PC-3 (cell line): ENCODE measurements at regions not wholly inside any gene's neighbourhood (a gene's known extent, or its start where the extent isn't known, plus 50 kb on each side); places are given as distances from the start of the nearest gene placed in this dataset.

Experiments used
- ATAC-seq: fragments of 200-7000 bp; cut with Tn5 transposase; 2 replicates; pipeline ENCODE4 v1.9.1; 2020; ENCODE audit warnings: mild to moderate bottlenecking, moderate library complexity
- BruUV-seq: library from RNA; stranded (reverse); fragments of 400-500 nt; replicated peaks from 2 replicates; lab custom pipeline; 2021; lab: Mats Ljungman, UMichigan
- CTCF ChIA-PET: fragments of 300-600 bp; sonication (Branson Sonifier 250); formaldehyde crosslinking; loops from one replicate; lab custom pipeline; 2022; ENCODE audit warnings: antibody characterized with exemption; lab: Charles Lee
- POLR2A ChIA-PET: fragments of 300-600 bp; sonication (Branson Sonifier 250); formaldehyde crosslinking; loops from one replicate; lab custom pipeline; 2022; ENCODE audit warnings: antibody characterized with exemption; ENCODE audit not compliant: unreplicated experiment; lab: Charles Lee
- DNase-seq: peaks from one replicate; pipeline ENCODE4 v3.0.0-alpha.2; 2015
- H2AFZ ChIP-seq: fragments of 300-600 bp; sonication (generic); 2 replicates; pipeline ENCODE4 v1.6.0; 2016; ENCODE audit warnings: antibody characterized with exemption, low read length
- H3F3A ChIP-seq: fragments of 300-600 bp; sonication (generic); one replicate; pipeline ENCODE4 v1.6.0; 2017; ENCODE audit warnings: antibody characterized with exemption, low read length, control low read depth, mild to moderate bottlenecking; ENCODE audit not compliant: unreplicated experiment
- H3K27ac ChIP-seq: fragments of 300-600 bp; sonication (generic); 2 replicates; pipeline ENCODE4 v1.5.1; 2016; ENCODE audit warnings: mild to moderate bottlenecking, low read length
- H3K27me3 ChIP-seq: fragments of 300-600 bp; sonication (generic); 2 replicates; pipeline ENCODE4 v1.6.1; 2016; ENCODE audit warnings: low read length, mixed read lengths
- H3K36me3 ChIP-seq: fragments of 300-600 bp; sonication (generic); 2 replicates; pipeline ENCODE4 v1.6.1; 2016; ENCODE audit warnings: low read depth, mixed run types, low read length, mixed read lengths
- H3K4me1 ChIP-seq: fragments of 300-600 bp; sonication (generic); 2 replicates; pipeline ENCODE4 v1.5.1; 2016; ENCODE audit warnings: low read length; ENCODE audit not compliant: insufficient read depth
- H3K4me2 ChIP-seq: fragments of 300-600 bp; sonication (generic); 2 replicates; pipeline ENCODE4 v1.6.0; 2016; ENCODE audit warnings: low read length
- H3K4me3 ChIP-seq: fragments of 300-600 bp; sonication (generic); 2 replicates; pipeline ENCODE4 v1.5.1; 2016; ENCODE audit warnings: mild to moderate bottlenecking, low read length, mixed read lengths
- H3K79me2 ChIP-seq: fragments of 300-600 bp; sonication (generic); 2 replicates; pipeline ENCODE4 v1.6.1; 2017; ENCODE audit warnings: low read length, mixed read lengths
- H3K9ac ChIP-seq: fragments of 300-600 bp; sonication (generic); 2 replicates; pipeline ENCODE4 v1.6.0; 2016; ENCODE audit warnings: mild to moderate bottlenecking, low read length
- H3K9me2 ChIP-seq: fragments of 300-600 bp; sonication (generic); replicated peaks from 2 replicates; pipeline ENCODE4 v1.6.1; 2016; ENCODE audit warnings: mixed run types, low read length, mixed read lengths
- H3K9me3 ChIP-seq: fragments of 300-600 bp; sonication (generic); 2 replicates; pipeline ENCODE4 v1.6.1; 2016; ENCODE audit warnings: low read length, mixed read lengths
- H4K20me1 ChIP-seq: fragments of 300-600 bp; sonication (generic); 2 replicates; pipeline ENCODE4 v1.6.1; 2016; ENCODE audit warnings: low read length, mixed read lengths
- CTCF ChIP-seq: fragments of 300-600 bp; sonication (generic); conservative IDR thresholded peaks from 2 replicates; pipeline ENCODE4 v1.5.1; 2017; ENCODE audit warnings: antibody characterized with exemption, low read depth, mild to moderate bottlenecking, low read length
- EZH2 ChIP-seq: fragments of 300-600 bp; sonication (generic); IDR thresholded peaks from one replicate; pipeline ENCODE4 v1.6.1; 2017; ENCODE audit warnings: antibody characterized with exemption, mild to moderate bottlenecking, low read length; ENCODE audit not compliant: unreplicated experiment
- EZH2phosphoT487 ChIP-seq: fragments of 300-600 bp; sonication (generic); IDR thresholded peaks from 2 replicates; pipeline ENCODE4 v1.6.1; 2018; ENCODE audit warnings: mild to moderate bottlenecking, antibody characterized with exemption, low read length, borderline replicate concordance
- intact Hi-C: fragments of 100-400 bp; cut with micrococcal nuclease; formaldehyde crosslinking; loops from 2 replicates; pipeline ENCODE4 v1.9.0; 2023

GRCh38 chr1:243973169-243973568 is 77.9 kb upstream of the ZBTB18 start:
- ChIA-PET CTCF (no interaction called here), POLR2A (no interaction called here)
- TF ChIP-seq EZH2 = no peak
- no peak for TF ChIP-seq EZH2phosphoT487
- no peak for TF ChIP-seq CTCF
- no peaks in the 10 kb centered on the region for H4K20me1 ChIP-seq
- no peaks in the 10 kb centered on the region for H3K79me2 ChIP-seq
- no peaks in the 10 kb centered on the region for H3K9me3 ChIP-seq
- H3K36me3 ChIP-seq = no peaks in the 10 kb centered on the region
- DNase-seq (no peak), ATAC-seq (peak; percentile 45; the same call in 1 of the 2 replicates)
- H3F3A ChIP-seq = no peaks in the 10 kb centered on the region
- BruUV-seq = no TSS peak
- H2AFZ ChIP-seq = no peak overlapping the region
- intact Hi-C loops = no loop called here
- H3K4me3 ChIP-seq = no peak overlapping the region
- no peak overlapping the region for H3K4me2 ChIP-seq
- H3K27me3 ChIP-seq = no peaks in the 10 kb centered on the region
- no peak overlapping the region for H3K27ac ChIP-seq
- no peak overlapping the region for H3K9ac ChIP-seq
- H3K9me2 ChIP-seq = no peaks in the 10 kb centered on the region
- no peaks in the 10 kb centered on the region; the same call in 1 of the 2 replicates for H3K4me1 ChIP-seq

- CTCF ChIA-PET = no interaction called here
- Histone ChIP-seq H3K79me2 (no peaks in the 10 kb centered on the region), H3K9ac (no peak overlapping the region), H3K9me2 (no peaks in the 10 kb centered on the region), H4K20me1 (no peaks in the 10 kb centered on the region), H3K4me1 (no peaks in the 10 kb centered on the region; the same call in 1 of the 2 replicates), H3K27ac (no peak overlapping the region), H3K4me3 (no peak overlapping the region), H3K4me2 (no peak overlapping the region), H3K36me3 (no peaks in the 10 kb centered on the region), H3K27me3 (no peaks in the 10 kb centered on the region), H2AFZ (no peak overlapping the region), H3F3A (no peaks in the 10 kb centered on the region), H3K9me3 (no peaks in the 10 kb centered on the region)
- BruUV-seq = no TSS peak
- POLR2A ChIA-PET = no interaction called here
- DNase-seq (no peak), ATAC-seq (no peak)
- TF ChIP-seq CTCF (no peak), EZH2 (no peak), EZH2phosphoT487 (no peak)
- intact Hi-C loops = no loop called here
These were observed 81.0 kb upstream of the ZBTB18 start for GRCh38 chr1:243970077-243970476.

GRCh38 chr1:243968413-243968812 is 82.7 kb upstream of the ZBTB18 start:
- Histone ChIP-seq H3K9me2 (no peaks in the 10 kb centered on the region), H3K9ac (no peak overlapping the region), H3K79me2 (no peaks in the 10 kb centered on the region), H2AFZ (peak overlapping the region; percentile 50), H3K27me3 (no peaks in the 10 kb centered on the region), H4K20me1 (no peaks in the 10 kb centered on the region), H3K27ac (no peak overlapping the region), H3K4me3 (no peak overlapping the region), H3K9me3 (no peaks in the 10 kb centered on the region), H3K4me2 (no peak overlapping the region), H3F3A (no peaks in the 10 kb centered on the region), H3K36me3 (no peaks in the 10 kb centered on the region), H3K4me1 (no peaks in the 10 kb centered on the region; the same call in 1 of the 2 replicates)
- BruUV-seq = no TSS peak
- DNase-seq = no peak
- TF ChIP-seq CTCF (no peak), EZH2phosphoT487 (no peak), EZH2 (no peak)
- ATAC-seq = no peak
- POLR2A ChIA-PET = no interaction called here
- CTCF ChIA-PET = no interaction called here
- intact Hi-C loops = loop anchor here (5.0 kb wide), 1 partner anchor 76 kb away; no protein-coding TSS in a partner anchor
